HEK293 (cell line): ENCODE measurements at regions not wholly inside any gene's neighbourhood (a gene's known extent, or its start where the extent isn't known, plus 50 kb on each side); places are given as distances from the start of the nearest gene placed in this dataset.

ENCODE experiments used
- CTCF ChIA-PET: fragments of 350-600 bp; formaldehyde crosslinking; extraction: SDS; loops from one replicate; lab custom pipeline; 2021; ENCODE audit warnings: antibody characterized with exemption; lab: Yijun Ruan, JAX
- POLR2A ChIA-PET: fragments of 300-600 bp; formaldehyde crosslinking; extraction: SDS; loops from one replicate; lab custom pipeline; 2020; ENCODE audit warnings: antibody characterized with exemption, inconsistent platforms; lab: Yijun Ruan, JAX
- H3K27ac ChIP-seq: fragments of 200-500 bp; sonication (Bioruptor generic); 2 replicates; pipeline ENCODE4 v1.5.1; 2014; ENCODE audit warnings: low read depth, low read length, control low read depth, inconsistent platforms; ENCODE audit errors: extremely low read depth
- H3K36me3 ChIP-seq, 2 experiments: fragments of 200-500 bp in 1 of 2; sonication (Bioruptor generic) in 1 of 2; 1 replicate in 1 of 2; 2 replicates in 1 of 2; pipeline ENCODE4 v1.5.1; 2014 to 2017; ENCODE audit warnings: inconsistent platforms in 2 of 2, low read length in 2 of 2; ENCODE audit not compliant: control insufficient read depth in 2 of 2, insufficient read depth in 1 of 2
- H3K4me1 ChIP-seq: fragments of 200-500 bp; sonication (Bioruptor generic); 2 replicates; pipeline ENCODE4 v1.5.1; 2014; ENCODE audit warnings: mild to moderate bottlenecking, low read length, inconsistent platforms; ENCODE audit not compliant: control insufficient read depth, insufficient read depth
- H3K4me3 ChIP-seq: 2 replicates; pipeline ENCODE4 v1.5.1; 2011; ENCODE audit warnings: low read depth, mild to moderate bottlenecking, control low read depth, low read length, moderate library complexity
- H3K9me3 ChIP-seq: fragments of 200-500 bp; sonication (Bioruptor generic); 2 replicates; pipeline ENCODE4 v1.5.1; 2014; ENCODE audit warnings: low read depth, low read length, inconsistent platforms; ENCODE audit not compliant: control insufficient read depth, insufficient read depth
- GLI4 ChIP-seq: fragments of 450-650 bp; formaldehyde crosslinking; IDR thresholded peaks from 2 replicates; pipeline ENCODE4 v1.5.1; 2016; ENCODE audit warnings: missing biosample characterization, missing genetic modification characterization
- GLIS2 ChIP-seq: fragments of 450-650 bp; formaldehyde crosslinking; IDR thresholded peaks from 2 replicates; pipeline ENCODE4 v1.5.1; 2016; ENCODE audit warnings: missing biosample characterization, missing genetic modification characterization
- KLF7 ChIP-seq: fragments of 450-650 bp; formaldehyde crosslinking; IDR thresholded peaks from 2 replicates; pipeline ENCODE4 v1.5.1; 2016; ENCODE audit warnings: missing biosample characterization, missing genetic modification characterization, borderline replicate concordance
- SCRT1 ChIP-seq: fragments of 450-650 bp; formaldehyde crosslinking; IDR thresholded peaks from 2 replicates; pipeline ENCODE4 v1.5.1; 2016; ENCODE audit warnings: missing biosample characterization, missing genetic modification characterization, borderline replicate concordance
- SP7 ChIP-seq: fragments of 450-650 bp; formaldehyde crosslinking; IDR thresholded peaks from 2 replicates; pipeline ENCODE4 v1.5.1; 2016; ENCODE audit warnings: missing biosample characterization, missing genetic modification characterization
- ZBTB1 ChIP-seq: fragments of 450-650 bp; formaldehyde crosslinking; IDR thresholded peaks from 2 replicates; pipeline ENCODE4 v1.5.1; 2016; ENCODE audit warnings: missing biosample characterization, missing genetic modification characterization
- ZFP41 ChIP-seq: fragments of 450-650 bp; formaldehyde crosslinking; IDR thresholded peaks from 2 replicates; pipeline ENCODE4 v1.5.1; 2016; ENCODE audit warnings: missing biosample characterization, missing genetic modification characterization, borderline replicate concordance
- ZNF133 ChIP-seq: fragments of 450-650 bp; formaldehyde crosslinking; IDR thresholded peaks from 2 replicates; pipeline ENCODE4 v1.5.1; 2016; ENCODE audit warnings: missing biosample characterization, missing genetic modification characterization
- ZNF146 ChIP-seq: fragments of 450-650 bp; formaldehyde crosslinking; IDR thresholded peaks from 2 replicates; pipeline ENCODE4 v1.5.1; 2016; ENCODE audit warnings: missing biosample characterization, missing genetic modification characterization
- ZNF24 ChIP-seq: fragments of 450-650 bp; formaldehyde crosslinking; IDR thresholded peaks from 2 replicates; pipeline ENCODE4 v1.5.1; 2016; ENCODE audit warnings: missing biosample characterization, missing genetic modification characterization
- ZNF391 ChIP-seq: fragments of 450-650 bp; formaldehyde crosslinking; IDR thresholded peaks from 2 replicates; pipeline ENCODE4 v1.5.1; 2016; ENCODE audit warnings: low read depth, missing biosample characterization, missing genetic modification characterization, borderline replicate concordance
- ZNF404 ChIP-seq: fragments of 450-650 bp; formaldehyde crosslinking; IDR thresholded peaks from 2 replicates; pipeline ENCODE4 v1.5.1; 2017; ENCODE audit warnings: missing biosample characterization, missing genetic modification characterization
- ZNF510 ChIP-seq: fragments of 450-650 bp; formaldehyde crosslinking; IDR thresholded peaks from 2 replicates; pipeline ENCODE4 v1.5.1; 2018; ENCODE audit warnings: mild to moderate bottlenecking, missing genetic modification characterization, missing biosample characterization; ENCODE audit not compliant: insufficient replicate concordance
- ZNF514 ChIP-seq: fragments of 450-650 bp; formaldehyde crosslinking; IDR thresholded peaks from 2 replicates; pipeline ENCODE4 v1.5.1; 2016; ENCODE audit warnings: missing biosample characterization, missing genetic modification characterization
- ZNF521 ChIP-seq: fragments of 450-650 bp; formaldehyde crosslinking; IDR thresholded peaks from 2 replicates; pipeline ENCODE4 v1.5.1; 2017; ENCODE audit warnings: missing biosample characterization, mild to moderate bottlenecking, missing genetic modification characterization
- ZNF558 ChIP-seq: fragments of 450-650 bp; formaldehyde crosslinking; IDR thresholded peaks from 2 replicates; pipeline ENCODE4 v1.5.1; 2016; ENCODE audit warnings: missing biosample characterization, missing genetic modification characterization
- ZNF629 ChIP-seq: fragments of 450-650 bp; formaldehyde crosslinking; IDR thresholded peaks from 2 replicates; pipeline ENCODE4 v1.5.1; 2017; ENCODE audit warnings: missing biosample characterization, missing genetic modification characterization
- ZNF785 ChIP-seq: fragments of 450-650 bp; formaldehyde crosslinking; IDR thresholded peaks from 2 replicates; pipeline ENCODE4 v1.5.1; 2016; ENCODE audit warnings: missing biosample characterization, missing genetic modification characterization
- ZNF837 ChIP-seq: fragments of 450-650 bp; formaldehyde crosslinking; IDR thresholded peaks from 2 replicates; pipeline ENCODE4 v1.5.1; 2016; ENCODE audit warnings: missing biosample characterization, missing genetic modification characterization
- ZNF843 ChIP-seq: fragments of 450-650 bp; formaldehyde crosslinking; IDR thresholded peaks from 2 replicates; pipeline ENCODE4 v1.5.1; 2016; ENCODE audit warnings: missing biosample characterization, missing genetic modification characterization
- ZSCAN23 ChIP-seq: fragments of 450-650 bp; formaldehyde crosslinking; IDR thresholded peaks from 2 replicates; pipeline ENCODE4 v1.5.1; 2016; ENCODE audit warnings: missing biosample characterization, missing genetic modification characterization
- TF ChIP-seq, protein P1 (sequence below): fragments of 450-650 bp; formaldehyde crosslinking; IDR thresholded peaks from 2 replicates; pipeline ENCODE4 v1.5.1; 2016; ENCODE audit warnings: missing biosample characterization, missing genetic modification characterization
- TF ChIP-seq, protein P2 (sequence below): fragments of 450-650 bp; formaldehyde crosslinking; IDR thresholded peaks from 2 replicates; pipeline ENCODE4 v1.5.1; 2016; ENCODE audit warnings: missing biosample characterization, missing genetic modification characterization, borderline replicate concordance
- TF ChIP-seq, protein P3 (sequence below): fragments of 450-650 bp; formaldehyde crosslinking; IDR thresholded peaks from 2 replicates; pipeline ENCODE4 v1.5.1; 2016; ENCODE audit warnings: missing biosample characterization, missing genetic modification characterization
- TF ChIP-seq, protein P4 (sequence below): fragments of 450-650 bp; formaldehyde crosslinking; IDR thresholded peaks from 2 replicates; pipeline ENCODE4 v1.5.1; 2016; ENCODE audit warnings: missing biosample characterization, missing genetic modification characterization

DNA sequence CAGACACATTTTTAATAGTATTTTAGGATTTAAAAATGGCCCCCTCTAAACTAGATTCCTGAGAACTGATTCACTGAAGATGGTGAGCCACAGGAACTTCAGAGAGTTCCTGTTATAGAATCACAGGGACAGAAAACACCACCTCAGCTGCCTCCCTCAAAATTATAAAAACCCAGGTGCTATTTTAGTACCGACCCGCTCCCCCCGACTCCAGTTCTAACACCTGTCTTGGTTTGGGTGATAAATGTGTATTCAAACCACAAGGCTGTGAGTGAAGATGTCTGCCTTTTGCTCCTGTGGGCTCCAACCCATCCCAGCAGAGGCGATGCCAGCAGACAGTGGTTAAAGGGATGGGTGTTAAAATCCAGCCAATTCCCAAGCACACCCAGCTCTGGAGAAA, 127.4 kb upstream of the LY86 start:
- ChIA-PET CTCF (interaction anchor here (1.2 kb wide), 1 partner anchor 11 kb away, joined by 7 read pairs; no protein-coding TSS in a partner anchor), POLR2A (no interaction called here)
- Histone ChIP-seq H3K27ac (no peak overlapping the region), H3K36me3 (no peaks in the 10 kb centered on the region), H3K4me3 (no peak overlapping the region), H3K9me3 (no peaks in the 10 kb centered on the region), H3K4me1 (no peaks in the 10 kb centered on the region)
- TF ChIP-seq, protein P1, sequence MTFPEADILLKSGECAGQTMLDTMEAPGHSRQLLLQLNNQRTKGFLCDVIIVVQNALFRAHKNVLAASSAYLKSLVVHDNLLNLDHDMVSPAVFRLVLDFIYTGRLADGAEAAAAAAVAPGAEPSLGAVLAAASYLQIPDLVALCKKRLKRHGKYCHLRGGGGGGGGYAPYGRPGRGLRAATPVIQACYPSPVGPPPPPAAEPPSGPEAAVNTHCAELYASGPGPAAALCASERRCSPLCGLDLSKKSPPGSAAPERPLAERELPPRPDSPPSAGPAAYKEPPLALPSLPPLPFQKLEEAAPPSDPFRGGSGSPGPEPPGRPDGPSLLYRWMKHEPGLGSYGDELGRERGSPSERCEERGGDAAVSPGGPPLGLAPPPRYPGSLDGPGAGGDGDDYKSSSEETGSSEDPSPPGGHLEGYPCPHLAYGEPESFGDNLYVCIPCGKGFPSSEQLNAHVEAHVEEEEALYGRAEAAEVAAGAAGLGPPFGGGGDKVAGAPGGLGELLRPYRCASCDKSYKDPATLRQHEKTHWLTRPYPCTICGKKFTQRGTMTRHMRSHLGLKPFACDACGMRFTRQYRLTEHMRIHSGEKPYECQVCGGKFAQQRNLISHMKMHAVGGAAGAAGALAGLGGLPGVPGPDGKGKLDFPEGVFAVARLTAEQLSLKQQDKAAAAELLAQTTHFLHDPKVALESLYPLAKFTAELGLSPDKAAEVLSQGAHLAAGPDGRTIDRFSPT (tag by site-specific recombination), result no peak
- no peak for TF ChIP-seq ZNF24 (tag by site-specific recombination)
- TF ChIP-seq KLF7 (tag by site-specific recombination), result no peak
- TF ChIP-seq ZNF146, result no peak
- TF ChIP-seq ZNF843 (tag by site-specific recombination), result no peak
- no peak for TF ChIP-seq ZNF510
- no peak for TF ChIP-seq ZNF785
- TF ChIP-seq ZSCAN23, result no peak
- TF ChIP-seq ZNF521 (tag by site-specific recombination), result no peak
- TF ChIP-seq SCRT1 (tag by site-specific recombination), result no peak
- no peak for TF ChIP-seq ZNF404 (tag by site-specific recombination)
- TF ChIP-seq, protein P2, sequence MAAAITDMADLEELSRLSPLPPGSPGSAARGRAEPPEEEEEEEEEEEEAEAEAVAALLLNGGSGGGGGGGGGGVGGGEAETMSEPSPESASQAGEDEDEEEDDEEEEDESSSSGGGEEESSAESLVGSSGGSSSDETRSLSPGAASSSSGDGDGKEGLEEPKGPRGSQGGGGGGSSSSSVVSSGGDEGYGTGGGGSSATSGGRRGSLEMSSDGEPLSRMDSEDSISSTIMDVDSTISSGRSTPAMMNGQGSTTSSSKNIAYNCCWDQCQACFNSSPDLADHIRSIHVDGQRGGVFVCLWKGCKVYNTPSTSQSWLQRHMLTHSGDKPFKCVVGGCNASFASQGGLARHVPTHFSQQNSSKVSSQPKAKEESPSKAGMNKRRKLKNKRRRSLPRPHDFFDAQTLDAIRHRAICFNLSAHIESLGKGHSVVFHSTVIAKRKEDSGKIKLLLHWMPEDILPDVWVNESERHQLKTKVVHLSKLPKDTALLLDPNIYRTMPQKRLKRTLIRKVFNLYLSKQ (tag by site-specific recombination), result no peak
- TF ChIP-seq ZNF629 (tag by site-specific recombination), result no peak
- no peak for TF ChIP-seq ZBTB1 (tag by site-specific recombination)
- TF ChIP-seq ZNF133 (tag by site-specific recombination), result no peak
- TF ChIP-seq ZNF837 (tag by site-specific recombination), result no peak

DNA sequence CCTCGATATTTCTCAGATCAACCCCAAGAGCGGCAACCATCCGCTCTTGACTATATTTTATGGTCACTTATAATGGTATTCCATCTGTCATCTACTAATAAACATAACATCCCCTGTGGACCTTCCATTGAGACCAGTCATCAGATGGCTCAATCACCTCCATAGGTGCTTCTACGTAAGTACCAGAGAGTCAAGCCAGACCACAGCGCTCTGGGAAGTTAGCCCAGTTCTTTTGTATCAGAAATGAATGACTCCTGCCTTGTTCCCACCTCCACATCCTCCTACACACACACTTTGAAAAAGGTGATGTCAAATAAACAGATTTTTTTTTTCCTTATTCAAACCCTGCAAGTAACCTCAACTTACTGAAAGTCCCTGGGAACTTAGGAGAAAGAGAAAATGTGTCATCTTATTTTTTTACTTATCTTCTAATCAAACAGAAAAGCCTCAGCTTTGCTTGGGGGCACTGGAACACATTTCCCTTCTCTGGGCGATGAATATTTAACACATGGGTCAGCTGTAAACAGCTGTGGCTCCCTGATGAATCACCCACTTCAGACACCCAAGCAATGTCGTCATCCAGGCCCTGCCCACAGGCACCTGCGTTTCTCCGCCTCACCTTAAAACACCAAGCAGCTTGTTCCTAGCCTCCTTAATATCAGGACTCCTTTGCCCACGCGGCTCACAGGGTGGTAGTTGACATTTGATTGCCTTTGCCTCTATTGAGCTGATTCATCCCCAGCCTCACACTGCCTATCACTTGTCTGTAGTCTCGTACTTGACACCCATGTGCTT, 121.4 kb upstream of the LY86 start:
- no peaks in the 10 kb centered on the region; the same call in 1 of the 2 replicates for H3K9me3 ChIP-seq
- ChIA-PET POLR2A (no interaction called here), CTCF (interaction anchor here (0.6 to 1.2 kb wide), 3 partner anchors 26 to 38 kb away, joined by 3 read pairs; no protein-coding TSS in a partner anchor)
- no peak for TF ChIP-seq ZNF391 (tag by site-specific recombination)
- TF ChIP-seq, protein P3, sequence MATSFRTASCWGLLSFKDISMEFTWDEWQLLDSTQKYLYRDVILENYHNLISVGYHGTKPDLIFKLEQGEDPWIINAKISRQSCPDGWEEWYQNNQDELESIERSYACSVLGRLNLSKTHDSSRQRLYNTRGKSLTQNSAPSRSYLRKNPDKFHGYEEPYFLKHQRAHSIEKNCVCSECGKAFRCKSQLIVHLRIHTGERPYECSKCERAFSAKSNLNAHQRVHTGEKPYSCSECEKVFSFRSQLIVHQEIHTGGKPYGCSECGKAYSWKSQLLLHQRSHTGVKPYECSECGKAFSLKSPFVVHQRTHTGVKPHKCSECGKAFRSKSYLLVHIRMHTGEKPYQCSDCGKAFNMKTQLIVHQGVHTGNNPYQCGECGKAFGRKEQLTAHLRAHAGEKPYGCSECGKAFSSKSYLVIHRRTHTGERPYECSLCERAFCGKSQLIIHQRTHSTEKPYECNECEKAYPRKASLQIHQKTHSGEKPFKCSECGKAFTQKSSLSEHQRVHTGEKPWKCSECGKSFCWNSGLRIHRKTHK, result no peak
- no peak for TF ChIP-seq ZFP41 (tag by site-specific recombination)
- no peak for TF ChIP-seq GLI4 (tag by site-specific recombination)
- TF ChIP-seq SP7, result no peak
- TF ChIP-seq, protein P1 (tag by site-specific recombination), result no peak
- TF ChIP-seq ZNF558, result no peak
- TF ChIP-seq, protein P4, sequence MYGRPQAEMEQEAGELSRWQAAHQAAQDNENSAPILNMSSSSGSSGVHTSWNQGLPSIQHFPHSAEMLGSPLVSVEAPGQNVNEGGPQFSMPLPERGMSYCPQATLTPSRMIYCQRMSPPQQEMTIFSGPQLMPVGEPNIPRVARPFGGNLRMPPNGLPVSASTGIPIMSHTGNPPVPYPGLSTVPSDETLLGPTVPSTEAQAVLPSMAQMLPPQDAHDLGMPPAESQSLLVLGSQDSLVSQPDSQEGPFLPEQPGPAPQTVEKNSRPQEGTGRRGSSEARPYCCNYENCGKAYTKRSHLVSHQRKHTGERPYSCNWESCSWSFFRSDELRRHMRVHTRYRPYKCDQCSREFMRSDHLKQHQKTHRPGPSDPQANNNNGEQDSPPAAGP (tag by site-specific recombination), result peak; percentile 29; the same call in 1 of the 2 replicates
- TF ChIP-seq ZNF514 (tag by site-specific recombination), result no peak
- TF ChIP-seq GLIS2 (tag by site-specific recombination), result no peak

More for the DNA sequence above, 121.4 kb upstream of the LY86 start:
- Histone ChIP-seq H3K36me3 (no peaks in the 10 kb centered on the region), H3K4me3 (no peak overlapping the region), H3K4me1 (peaks cover 3% of the 10 kb centered on the region; the same call in 1 of the 2 replicates), H3K27ac (no peak overlapping the region)
